Liver (tissue), 8 donors: ENCODE measurements at regions not wholly inside any gene's neighbourhood (a gene's known extent, or its start where the extent isn't known, plus 50 kb on each side); places are given as distances from the start of the nearest gene placed in this dataset.

Experiments
- DNase-seq: peaks from one replicate; pipeline ENCODE4 v3.0.0-alpha.2; 2017; ENCODE audit warnings: low spot score
- H3K27ac ChIP-seq, 2 donors: one replicate each; pipeline ENCODE4 v1.7.0; 2013; ENCODE audit warnings: inconsistent platforms in 2 of 2, low read length in 2 of 2, control low read depth in 1 of 2, low read depth in 1 of 2, mild to moderate bottlenecking in 1 of 2
- H3K27me3 ChIP-seq, 4 donors: one replicate each; pipeline versions ENCODE4 v1.6.1 to v1.7.0; 2013; ENCODE audit warnings: low read length in 3 of 4, inconsistent platforms in 1 of 4, mild to moderate bottlenecking in 1 of 4, moderate library complexity in 1 of 4; ENCODE audit not compliant: control insufficient read depth in 4 of 4, insufficient read depth in 4 of 4
- H3K36me3 ChIP-seq, 4 donors: one replicate each; pipeline versions ENCODE4 v1.6.1 to v1.7.0; 2013; ENCODE audit warnings: low read length in 3 of 4, mild to moderate bottlenecking in 3 of 4, low read depth in 1 of 4, moderate library complexity in 1 of 4; ENCODE audit not compliant: control insufficient read depth in 4 of 4, insufficient read depth in 3 of 4
- H3K4me1 ChIP-seq, 4 donors: one replicate each; pipeline versions ENCODE4 v1.6.1 to v1.7.0; 2013; ENCODE audit warnings: low read length in 3 of 4, mild to moderate bottlenecking in 3 of 4, moderate library complexity in 1 of 4; ENCODE audit not compliant: control insufficient read depth in 4 of 4, insufficient read depth in 4 of 4
- H3K4me3 ChIP-seq, 3 donors: one replicate each; pipeline versions ENCODE4 v1.6.1 to v1.7.0; 2013; ENCODE audit warnings: low read length in 3 of 3, control low read depth in 1 of 3, low read depth in 1 of 3, mild to moderate bottlenecking in 1 of 3
- H3K9ac ChIP-seq, 2 donors: one replicate each; pipeline ENCODE4 v1.7.0; 2013; ENCODE audit warnings: low read length in 2 of 2, mild to moderate bottlenecking in 2 of 2, moderate library complexity in 2 of 2, control low read depth in 1 of 2, low read depth in 1 of 2
- H3K9me3 ChIP-seq, 4 donors: one replicate each; pipeline versions ENCODE4 v1.6.1 to v1.7.0; 2013; ENCODE audit warnings: low read length in 3 of 4; ENCODE audit not compliant: control insufficient read depth in 4 of 4
- ATF3 ChIP-seq: IDR thresholded peaks from 2 replicates; pipeline ENCODE4 v1.6.1; 2016; ENCODE audit warnings: antibody characterized with exemption
- CTCF ChIP-seq: fragments of 150-350 bp; IDR thresholded peaks from 2 replicates; pipeline ENCODE4 v1.5.1; 2017; ENCODE audit warnings: improper control_type of control experiment, low read depth, low read length; ENCODE audit not compliant: missing input control
- EGR1 ChIP-seq, 2 donors: IDR thresholded peaks; 2 replicates each; pipeline ENCODE4 v1.6.1; 2016 to 2018; ENCODE audit warnings: antibody characterized with exemption in 2 of 2, low read depth in 2 of 2
- FOXA1 ChIP-seq: IDR thresholded peaks from 2 replicates; pipeline ENCODE4 v1.6.1; 2016; ENCODE audit warnings: antibody characterized with exemption
- FOXA2 ChIP-seq: IDR thresholded peaks from 2 replicates; pipeline ENCODE4 v1.6.1; 2016; ENCODE audit warnings: antibody characterized with exemption
- GABPA ChIP-seq, 2 donors: IDR thresholded peaks in 1 of 2; conservative IDR thresholded peaks in 1 of 2; 2 replicates each; pipeline ENCODE4 v1.6.1; 2016; ENCODE audit warnings: antibody characterized with exemption in 2 of 2, mild to moderate bottlenecking in 1 of 2, moderate library complexity in 1 of 2
- HNF4A ChIP-seq, 2 donors: conservative IDR thresholded peaks; 2 replicates each; pipeline ENCODE4 v1.6.1; 2016; ENCODE audit warnings: antibody characterized with exemption in 2 of 2, mild to moderate bottlenecking in 2 of 2
- NR2F2 ChIP-seq: IDR thresholded peaks from 2 replicates; pipeline ENCODE4 v1.6.1; 2016; ENCODE audit warnings: antibody characterized with exemption
- RAD21 ChIP-seq, 2 donors: IDR thresholded peaks; 2 replicates each; pipeline ENCODE4 v1.6.1; 2016; ENCODE audit warnings: antibody characterized with exemption in 2 of 2, mild to moderate bottlenecking in 2 of 2
- REST ChIP-seq: IDR thresholded peaks from 2 replicates; pipeline ENCODE4 v1.6.1; 2016; ENCODE audit warnings: antibody characterized with exemption, mild to moderate bottlenecking
- RXRA ChIP-seq, 2 donors: IDR thresholded peaks; 2 replicates each; pipeline ENCODE4 v1.6.1; 2017 to 2018; ENCODE audit warnings: antibody characterized with exemption in 2 of 2, mild to moderate bottlenecking in 1 of 2
- SP1 ChIP-seq: IDR thresholded peaks from 2 replicates; pipeline ENCODE4 v1.6.1; 2018; ENCODE audit warnings: antibody characterized with exemption, mild to moderate bottlenecking
- TAF1 ChIP-seq: conservative IDR thresholded peaks from 2 replicates; pipeline ENCODE4 v1.6.1; 2016; ENCODE audit warnings: antibody characterized with exemption, mild to moderate bottlenecking
- ZBTB33 ChIP-seq: IDR thresholded peaks from 2 replicates; pipeline ENCODE4 v1.6.1; 2016; ENCODE audit warnings: antibody characterized with exemption
- WGBS: extraction: QIAGEN DNeasy Blood & Tissue Kit; methylation state at CpG from one replicate; pipeline ENCODE4 v1.1.7; 2013; 5-methylcytosine and 5-hydroxymethylcytosine counted together
- donor health status: healthy.
- donor health status: healthy.
- donor health status: healthy.
- donor health status: healthy.
- donor health status: healthy.

- no peak for DNase-seq
- Histone ChIP-seq H3K27ac (no peak overlapping the region), H3K4me3 (no peak overlapping the region), H3K9me3 (no peaks in the 10 kb centered on the region), H3K9ac (no peak overlapping the region), H3K4me1 (peaks cover 6 to 14% (median 11%) of the 10 kb centered on the region in 4 donors), H3K27me3 (no peaks in the 10 kb centered on the region), H3K36me3 (no peaks in the 10 kb centered on the region)
- WGBS, result 89% methylated on average over 1 of the region's 1 CpG
- no peak for TF ChIP-seq FOXA2
These were observed 558.9 kb downstream of the REEP3 start for GRCh38 chr10:64080071-64080470.

- 84% methylated on average over 3 of the region's 3 CpGs for WGBS
- Histone ChIP-seq H3K4me1 (no peaks in the 10 kb centered on the region), H3K27me3 (no peaks in the 10 kb centered on the region), H3K27ac (no peak overlapping the region), H3K9me3 (no peaks in the 10 kb centered on the region), H3K4me3 (no peak overlapping the region), H3K36me3 (no peaks in the 10 kb centered on the region), H3K9ac (no peak overlapping the region)
- DNase-seq, result no peak
- TF ChIP-seq GABPA (IDR thresholded peaks at IDR 0.05 in 1 of 2, conservative IDR thresholded peaks at IDR 0.05 in 1 of 2), result no peak
- no peak for TF ChIP-seq FOXA2
- TF ChIP-seq FOXA1, result no peak
- TF ChIP-seq REST, result no peak
- TF ChIP-seq RAD21 (IDR thresholded peaks at IDR 0.05), result no peak
- no peak for TF ChIP-seq RXRA (IDR thresholded peaks at IDR 0.05)
- TF ChIP-seq HNF4A (conservative IDR thresholded peaks at IDR 0.05), result no peak
- no peak for TF ChIP-seq ATF3
- no peak for TF ChIP-seq NR2F2
- TF ChIP-seq CTCF, result no peak
- TF ChIP-seq EGR1 (IDR thresholded peaks at IDR 0.05; ENCODE audit: low read depth in 2 of 2), result no peak
These were observed 560.8 kb downstream of the REEP3 start for GRCh38 chr10:64081947-64082482.

GRCh38 chr10:64086083-64086767 lies 565.0 kb downstream of the REEP3 start:
- H3K9me3 ChIP-seq, result no peaks in the 10 kb centered on the region
- WGBS, result 88% methylated on average over 2 of the region's 2 CpGs
- no peaks in the 10 kb centered on the region for H3K36me3 ChIP-seq
- H3K9ac ChIP-seq, result no peak overlapping the region
- no peaks in the 10 kb centered on the region for H3K27me3 ChIP-seq
- H3K27ac ChIP-seq, result no peak overlapping the region
- no peak for DNase-seq
- H3K4me3 ChIP-seq, result no peak overlapping the region
- H3K4me1 ChIP-seq, result no peaks in the 10 kb centered on the region
- TF ChIP-seq SP1 (no peak), TAF1 (no peak), CTCF (no peak), RXRA (IDR thresholded peaks at IDR 0.05) (no peak), FOXA2 (no peak), ZBTB33 (no peak), ATF3 (no peak)
